GDM1 (cell line): ENCODE measurements at regions not wholly inside any gene's neighbourhood (a gene's known extent, or its start where the extent isn't known, plus 50 kb on each side); places are given as distances from the start of the nearest gene placed in this dataset.
"Not testable (repeated sequence)": the region's sequence is repeated elsewhere in the genome, so short reads cannot be mapped to it uniquely, and the experiment has no call there.

Experiments
- DNase-seq: peaks from one replicate; lab custom pipeline; 2025; lab: John Stamatoyannopoulos, UW

DNA sequence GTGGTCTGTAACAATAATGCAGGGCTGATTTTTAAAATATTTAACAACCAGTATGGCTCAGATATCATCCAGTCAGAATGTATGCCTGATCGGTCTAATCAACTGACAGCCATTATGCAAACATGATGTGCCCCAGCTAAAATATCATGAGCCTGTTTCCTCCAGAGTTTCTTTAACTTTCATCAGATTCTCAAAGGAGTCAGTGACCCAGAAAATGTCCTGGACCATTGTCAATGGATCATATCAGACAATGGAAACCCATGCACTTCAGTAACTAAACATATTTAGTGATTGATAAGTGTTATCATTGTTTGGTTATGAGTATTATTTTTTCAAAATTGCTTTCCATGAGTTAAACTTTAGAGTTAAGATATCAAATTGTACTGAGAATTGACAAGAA, 173.5 kb downstream of the LMBRD1 start:
- no peak for DNase-seq

DNA sequence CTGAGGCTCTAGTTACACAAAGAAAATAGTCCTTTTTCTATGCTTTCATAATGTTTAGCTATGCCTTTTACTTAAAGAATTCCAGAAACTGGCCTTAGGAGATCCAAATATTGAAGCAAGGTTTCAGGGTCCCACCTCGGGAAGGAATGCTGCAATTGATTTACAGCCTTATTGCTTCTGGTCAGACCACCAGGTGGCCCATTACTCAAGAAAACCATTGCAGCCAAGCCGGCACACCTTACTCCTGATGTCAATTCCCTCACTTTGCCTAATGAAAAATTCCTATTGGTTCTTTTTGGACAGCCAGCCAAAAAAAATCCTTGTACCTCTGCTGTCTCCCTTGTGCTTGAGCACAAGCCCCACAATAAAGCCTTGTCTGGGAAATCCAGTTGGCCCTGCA, 173.9 kb downstream of the LMBRD1 start:
- no peak for DNase-seq

DNA sequence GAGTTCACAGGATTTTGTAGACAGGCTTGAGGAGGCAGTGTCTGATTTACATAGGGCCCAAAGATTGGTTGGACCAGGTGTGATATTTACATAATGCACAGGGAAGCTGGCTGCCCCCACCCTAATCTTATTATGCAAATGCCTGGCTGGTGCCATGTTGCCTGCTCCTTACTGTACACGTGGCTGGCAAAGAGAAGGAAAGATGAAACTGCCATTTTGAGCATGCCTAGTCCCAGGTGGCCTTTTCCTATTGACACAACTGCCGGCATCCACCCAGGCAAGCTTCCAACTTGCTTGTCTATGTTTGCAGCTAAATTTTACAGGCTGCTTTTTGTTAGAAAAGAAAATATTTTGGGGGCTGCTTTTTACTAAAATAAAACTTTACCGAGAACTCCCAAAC, 174.6 kb downstream of the LMBRD1 start:
- DNase-seq, result no peak

- DNase-seq, result no peak
Observed at GRCh38 chr6:69617163-69617562, 179.6 kb downstream of the LMBRD1 start.

DNA sequence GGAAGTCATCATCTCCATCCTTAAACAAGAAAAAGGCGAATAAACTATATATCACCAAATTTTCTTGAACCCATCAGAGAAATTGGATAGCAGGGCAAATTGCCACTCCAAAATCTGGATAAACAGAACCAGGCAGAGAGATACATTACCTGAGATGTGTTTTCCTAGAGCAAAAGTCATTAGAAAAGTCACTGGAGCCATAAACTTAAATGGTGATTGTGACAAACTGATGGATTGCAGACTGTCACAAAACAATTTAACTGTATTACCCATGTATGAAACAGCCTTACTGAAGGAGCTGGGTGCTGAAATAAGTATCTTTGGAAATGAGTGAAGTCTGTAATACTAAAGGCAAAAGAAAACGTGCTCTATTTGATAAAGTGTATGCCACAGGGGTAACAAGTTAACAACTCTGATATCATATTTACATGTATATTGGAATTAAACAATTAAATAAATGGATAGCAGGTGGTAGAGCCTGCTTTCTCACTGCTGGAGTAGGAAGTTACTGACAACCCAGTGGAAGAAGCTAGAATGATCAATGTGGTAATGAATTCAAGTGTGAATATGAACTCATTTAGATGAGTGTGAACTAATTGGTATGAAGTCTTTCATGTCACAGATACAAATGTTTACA, 186.9 kb downstream of the LMBRD1 start:
- no peak for DNase-seq

DNA sequence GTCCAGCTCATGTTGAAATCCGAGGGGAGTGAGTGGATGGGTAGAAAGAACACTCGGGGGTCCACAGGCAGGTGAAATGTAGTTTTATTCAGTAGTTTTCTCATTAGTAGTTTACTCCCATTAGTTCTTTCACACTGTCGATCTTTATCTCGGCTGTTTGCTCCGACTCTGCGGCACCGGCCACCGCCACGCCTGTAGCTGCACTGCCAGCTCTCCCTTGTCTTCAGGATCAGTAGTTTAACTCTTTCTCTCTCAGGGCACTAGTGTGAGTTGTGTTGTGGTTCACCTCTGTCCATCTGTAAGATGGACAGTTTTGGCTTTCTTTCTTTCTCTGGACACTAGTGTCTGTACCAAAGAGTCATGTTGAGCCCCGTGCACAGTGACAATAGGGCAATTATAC, 195.7 kb downstream of the LMBRD1 start:
- DNase-seq, result no peak

DNA sequence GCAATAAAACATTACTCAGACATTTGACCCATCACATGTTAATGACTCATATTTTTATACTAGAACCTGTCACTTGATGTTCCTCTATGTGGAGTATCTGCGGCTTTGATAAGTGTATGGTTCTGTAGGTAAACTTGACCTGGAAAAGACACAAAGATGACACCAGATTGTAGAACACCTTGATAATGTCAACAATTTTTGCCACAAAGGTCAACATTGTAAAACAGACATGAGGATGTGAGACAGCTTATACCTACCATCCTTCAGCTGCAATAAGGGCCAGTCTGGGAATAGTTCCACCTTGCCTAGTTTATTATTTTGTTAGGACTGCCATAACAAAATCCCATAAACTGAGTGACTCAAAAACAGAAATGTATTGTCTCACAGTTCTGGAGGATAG, 202.4 kb downstream of the LMBRD1 start:
- no peak for DNase-seq

- no peak for DNase-seq
Observed at GRCh38 chr6:69593706-69594105, 203.1 kb downstream of the LMBRD1 start.

DNA sequence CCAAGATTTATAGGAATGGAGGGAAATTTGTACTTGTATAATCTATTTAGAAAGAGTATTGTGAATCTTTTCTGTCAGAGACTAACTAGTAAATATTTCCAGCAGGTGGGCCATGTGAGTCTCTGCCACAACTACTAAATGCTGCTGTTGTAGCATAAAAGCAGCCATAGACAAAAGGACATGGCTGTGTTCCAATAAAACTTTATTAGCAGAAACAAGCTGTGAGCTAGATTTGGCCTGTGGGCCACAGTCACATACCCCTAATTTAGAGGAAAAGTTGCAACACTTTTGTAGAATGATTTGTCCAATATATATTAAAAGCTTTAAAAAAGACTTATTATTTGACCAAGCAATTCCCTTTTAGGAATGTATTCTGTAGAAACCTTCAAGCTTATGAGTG, 207.2 kb downstream of the LMBRD1 start:
- DNase-seq, result no peak

GRCh38 chr6:69584913-69585729, 211.7 kb downstream of the LMBRD1 start:
- peak; percentile 19 for DNase-seq

GRCh38 chr6:69584536-69584912, 212.3 kb downstream of the LMBRD1 start:
- DNase-seq, result no peak

- DNase-seq, result no peak
Observed at GRCh38 chr6:69581581-69581980, 215.2 kb downstream of the LMBRD1 start.

GRCh38 chr6:69580706-69581105, 216.1 kb downstream of the LMBRD1 start:
- DNase-seq, result no peak

DNA sequence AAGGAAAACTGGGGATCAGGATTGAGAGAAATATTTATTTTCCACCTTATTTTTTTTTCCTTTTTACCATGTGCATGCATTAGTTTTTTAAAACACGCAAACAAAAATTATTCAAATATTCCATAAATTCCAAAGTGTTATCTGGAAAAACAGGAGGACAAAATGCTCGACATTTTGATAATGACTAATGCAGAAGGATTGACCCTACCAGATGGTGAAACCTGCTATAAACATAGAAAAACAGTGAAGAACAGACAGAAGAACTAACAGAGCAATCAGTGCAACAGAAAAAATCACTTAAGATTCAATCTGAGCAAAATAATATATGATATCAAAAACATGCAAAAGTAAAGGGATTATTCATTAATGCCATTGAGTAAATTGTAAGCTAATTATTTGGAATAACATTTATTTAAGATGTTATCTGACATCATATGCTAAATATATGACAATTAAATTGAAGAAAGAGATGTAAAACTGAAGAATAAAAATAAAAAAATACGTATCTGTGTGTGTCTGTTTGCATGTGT, 218.4 kb downstream of the LMBRD1 start:
- no peak for DNase-seq

- no peak for DNase-seq
Observed at GRCh38 chr6:69571234-69571633, 225.6 kb downstream of the LMBRD1 start.

DNA sequence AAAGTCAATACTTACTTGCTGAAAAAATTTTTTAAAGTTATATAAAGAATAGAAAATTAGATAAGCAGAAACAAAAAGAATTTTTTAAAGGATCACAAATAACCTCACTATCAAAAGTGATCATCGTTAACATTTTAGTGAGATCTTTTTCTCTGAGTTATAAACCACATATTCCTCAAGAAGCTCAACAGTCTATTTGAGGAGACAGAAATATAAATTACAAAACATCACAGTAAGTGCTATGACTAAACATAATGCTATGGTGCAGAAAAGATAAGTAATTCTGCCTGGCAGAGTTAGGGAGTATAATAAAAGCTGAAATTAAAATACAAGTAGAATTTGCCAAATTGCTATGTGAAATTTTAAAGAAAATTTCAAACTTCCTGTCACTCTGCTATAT, 226.7 kb downstream of the LMBRD1 start:
- no peak for DNase-seq

DNA sequence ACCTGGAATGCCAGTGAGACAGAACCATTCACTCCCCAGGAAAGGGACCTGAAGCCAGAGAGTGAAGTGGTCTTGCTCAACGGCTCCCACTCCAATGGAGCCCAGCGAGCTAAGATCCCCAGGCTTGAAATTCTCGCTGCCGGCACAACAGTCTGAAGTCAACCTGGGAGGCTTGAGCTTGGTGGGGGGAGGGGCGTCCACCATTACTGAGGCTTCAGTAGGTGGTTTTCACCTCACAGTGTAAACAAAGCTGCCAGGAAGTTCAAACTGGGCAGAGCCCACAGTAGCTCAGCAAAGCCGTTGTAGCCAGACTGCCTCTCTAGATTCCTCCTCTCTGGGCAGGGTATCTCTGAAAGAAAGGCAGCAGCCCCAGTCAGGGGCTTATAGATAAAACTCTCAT, 236.2 kb downstream of the LMBRD1 start:
- not testable (repeated sequence) for DNase-seq

GRCh38 chr6:69555088-69555638, 241.6 kb downstream of the LMBRD1 start:
- DNase-seq, result no peak

GRCh38 chr6:69542494-69542893, 254.3 kb downstream of the LMBRD1 start:
- no peak for DNase-seq

DNA sequence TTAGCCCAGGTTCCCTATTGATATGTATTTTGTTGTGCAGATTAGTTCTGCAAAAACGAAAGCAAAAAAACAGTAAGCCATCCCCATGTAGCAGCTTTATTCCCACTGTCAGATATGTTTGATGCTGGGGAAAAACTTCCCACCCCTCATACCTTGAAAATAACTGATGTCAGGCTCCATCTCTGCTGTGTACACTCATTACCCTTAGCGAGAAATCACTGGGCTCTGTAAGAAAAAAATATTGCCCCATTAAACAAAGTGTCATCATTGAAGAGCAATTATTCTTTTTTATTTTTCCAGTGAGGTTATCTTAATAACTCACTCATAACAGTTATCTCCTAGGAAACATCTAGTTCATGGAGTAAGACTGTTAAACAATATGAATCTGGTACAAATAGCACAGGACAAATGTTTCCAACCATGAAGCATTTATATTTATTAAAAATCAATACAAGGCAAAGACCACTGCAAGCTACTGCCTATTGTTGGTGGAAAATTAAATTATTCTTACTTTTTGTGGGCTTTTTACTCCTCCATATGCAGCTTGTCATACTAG, 268.8 kb downstream of the LMBRD1 start:
- no peak for DNase-seq

DNA sequence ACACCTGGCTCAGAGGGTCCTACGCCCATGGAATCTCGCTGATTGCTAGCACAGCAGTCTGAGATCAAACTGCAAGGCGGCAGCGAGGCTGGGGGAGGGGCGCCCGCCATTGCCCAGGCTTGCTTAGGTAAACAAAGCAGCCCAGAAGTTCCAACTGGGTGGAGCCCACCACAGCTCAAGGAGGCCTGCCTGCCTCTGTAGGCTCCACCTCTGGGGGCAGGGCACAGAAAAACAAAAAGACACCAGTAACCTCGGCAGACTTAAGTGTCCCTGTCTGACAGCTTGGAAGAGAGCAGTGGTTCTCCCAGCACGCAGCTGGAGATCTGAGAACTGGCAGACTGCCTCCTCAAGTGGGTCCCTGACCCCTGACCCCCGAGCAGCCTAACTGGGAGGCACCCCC, 281.3 kb downstream of the LMBRD1 start:
- not testable (repeated sequence) for DNase-seq

DNA sequence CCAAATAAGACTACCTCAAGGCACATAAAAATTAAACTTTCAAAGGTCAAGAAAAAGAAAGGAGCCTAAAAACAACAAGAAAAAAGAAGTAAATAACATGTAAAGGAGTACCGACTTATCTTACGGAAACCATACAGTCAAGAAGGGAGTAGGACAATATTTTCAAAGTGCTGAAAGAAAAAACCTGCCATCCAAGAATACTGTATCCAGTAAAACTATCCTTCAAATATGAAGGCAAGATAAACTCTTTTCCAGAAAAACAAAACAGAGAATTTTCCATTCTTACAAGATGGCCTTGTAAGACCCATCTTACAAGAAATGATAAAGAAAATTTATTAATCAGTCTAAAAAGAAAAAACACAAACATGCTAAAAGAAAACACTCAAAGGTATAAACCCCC, 302.2 kb downstream of the LMBRD1 start:
- no peak for DNase-seq

DNA sequence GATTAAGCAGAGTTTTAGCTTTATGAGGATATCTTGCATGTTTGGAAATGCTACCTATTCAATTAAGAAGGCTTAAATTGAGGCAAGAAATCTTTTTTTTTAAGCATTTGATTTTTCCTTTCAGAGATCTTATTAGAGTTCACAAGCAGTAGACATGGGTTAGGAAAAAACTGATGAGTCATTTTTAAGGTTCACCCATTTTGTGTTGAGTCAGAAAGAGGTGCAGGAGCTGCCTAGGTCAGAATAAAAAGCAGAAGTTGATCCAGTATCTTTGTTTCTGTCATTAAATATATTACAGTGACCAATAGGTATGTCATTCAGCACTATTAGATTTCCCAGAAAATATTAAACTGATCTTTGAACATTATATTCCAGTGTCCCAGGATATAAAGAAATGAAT, 306.8 kb downstream of the LMBRD1 start:
- no peak for DNase-seq
